ENCODE measurements at regions not wholly inside any gene's neighbourhood (a gene's known extent, or its start where the extent isn't known, plus 50 kb on each side); places are given as distances from the start of the nearest gene placed in this dataset.

- TF ChIP-seq EZH2 (IDR thresholded peaks at IDR 0.05) (no peak), POLR2AphosphoS5 (IDR thresholded peaks at IDR 0.05; ENCODE audit: borderline replicate concordance, low read depth, low read length) (no peak)
These were observed 65.1 kb upstream of the GZMB start for GRCh38 chr14:24699052-24699451.

All from SK-N-MC (cell line).